Stimulated activated CD4-positive, alpha-beta T cell treated with anti-CD3 and anti-CD28 coated beads, Interleukin-12 subunit alpha, Interleukin-12 subunit beta, amount 100 ng/mL, for 48 hours (primary cell): ENCODE measurements at regions not wholly inside any gene's neighbourhood (a gene's known extent, or its start where the extent isn't known, plus 50 kb on each side); places are given as distances from the start of the nearest gene placed in this dataset.
A peak's percentile ranks its signal among the peaks of the same experiment; 100 is the strongest.
"Not testable (repeated sequence)": the region's sequence is repeated elsewhere in the genome, so short reads cannot be mapped to it uniquely, and the experiment has no call there.

Source experiments
- DNase-seq, 3 donors: peaks; one replicate each; pipeline ENCODE4 v3.0.0-alpha.2; 2020; ENCODE audit warnings: low read depth in 2 of 3, low spot score in 1 of 3

DNA sequence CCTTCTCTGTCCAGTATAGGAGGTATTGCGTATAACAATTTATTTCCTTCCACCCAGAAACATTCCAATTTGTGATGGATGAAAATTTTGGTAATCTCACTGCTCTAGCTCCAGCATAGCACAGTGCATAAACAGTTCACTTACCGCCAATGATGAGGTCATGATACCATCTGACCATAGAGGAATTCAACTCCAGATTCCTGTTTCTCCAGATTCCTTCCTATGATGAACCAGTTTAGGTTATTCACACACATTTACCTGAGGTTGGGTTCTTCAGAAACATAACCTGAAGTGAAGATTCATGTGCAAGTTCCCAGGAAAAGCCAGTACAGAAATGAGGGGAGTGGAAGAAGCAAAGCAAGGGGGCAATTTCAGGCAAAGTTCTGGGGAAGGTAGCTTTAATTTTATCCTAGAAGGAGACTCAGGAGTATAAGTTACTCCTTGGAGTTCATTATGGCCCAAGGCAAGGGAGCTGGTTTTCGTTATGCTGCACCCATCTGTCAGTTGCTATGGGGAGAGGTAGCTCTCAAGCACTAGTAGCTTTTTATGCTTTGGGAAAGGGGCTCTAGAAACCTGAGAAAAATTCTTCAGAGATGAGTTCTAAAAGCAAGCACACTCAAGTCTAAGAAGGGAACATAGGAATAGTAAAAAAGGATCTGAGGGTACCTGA, 121.6 kb downstream of the CASP12 start:
- no peak for DNase-seq

DNA sequence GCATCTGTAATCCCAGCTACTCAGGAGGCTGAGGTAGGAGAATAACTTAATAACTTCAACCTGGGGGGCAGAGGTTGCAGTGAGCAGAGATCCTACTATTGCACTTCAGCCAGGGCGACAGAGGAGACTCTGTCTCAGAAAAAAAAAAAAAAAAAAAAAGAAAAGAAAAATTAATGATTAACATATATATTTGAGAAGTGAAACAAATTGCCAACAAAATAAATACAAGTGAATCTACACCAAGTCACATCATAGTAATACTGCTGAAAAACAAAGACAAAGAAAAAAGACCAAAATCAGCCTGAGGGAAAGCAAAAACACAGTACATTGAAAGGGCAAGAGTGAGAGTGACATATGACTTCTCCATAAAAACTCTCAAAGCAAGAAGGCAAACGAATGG, 123.7 kb downstream of the CASP12 start:
- DNase-seq, result no peak

DNA sequence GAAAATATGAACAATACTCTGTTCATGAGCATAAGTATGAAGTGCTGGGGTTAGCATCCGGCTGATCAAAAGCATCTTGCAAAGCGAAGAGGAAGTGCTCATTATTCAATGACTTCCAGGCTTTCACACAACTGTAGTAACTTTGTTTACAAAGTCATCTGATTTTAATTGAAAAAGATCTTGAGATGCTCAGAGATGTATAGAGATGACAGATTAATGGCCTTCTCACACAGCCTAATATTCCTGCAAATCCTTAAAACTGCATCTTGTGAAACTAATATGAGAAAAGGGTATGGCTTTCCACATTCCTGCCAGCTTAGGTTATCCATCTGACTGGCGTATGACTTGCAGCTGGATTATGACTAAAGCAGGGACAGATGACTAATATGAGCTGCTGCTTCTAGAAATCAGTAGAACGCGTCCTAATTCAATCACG, 125.4 kb downstream of the CASP12 start:
- no peak for DNase-seq

DNA sequence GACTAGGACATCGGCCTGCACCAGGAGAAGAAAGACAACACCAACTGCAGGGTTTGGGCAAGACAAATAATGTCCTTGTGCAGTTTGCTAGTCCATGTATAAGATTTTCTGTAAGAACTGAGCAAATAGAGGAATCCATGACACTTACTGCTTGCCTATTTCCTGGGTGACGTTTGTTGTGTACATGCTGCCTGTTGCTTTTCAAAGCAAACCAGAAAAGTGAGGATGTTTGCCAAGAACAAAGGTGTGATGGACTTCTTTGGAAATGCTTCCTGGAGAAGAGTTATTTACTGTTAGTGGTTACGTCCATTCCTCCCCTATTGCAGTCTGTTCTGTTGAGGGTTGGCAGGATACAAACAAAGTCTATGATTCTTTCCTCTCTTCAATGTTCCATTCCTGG, 126.5 kb downstream of the CASP12 start:
- DNase-seq, result no peak

DNA sequence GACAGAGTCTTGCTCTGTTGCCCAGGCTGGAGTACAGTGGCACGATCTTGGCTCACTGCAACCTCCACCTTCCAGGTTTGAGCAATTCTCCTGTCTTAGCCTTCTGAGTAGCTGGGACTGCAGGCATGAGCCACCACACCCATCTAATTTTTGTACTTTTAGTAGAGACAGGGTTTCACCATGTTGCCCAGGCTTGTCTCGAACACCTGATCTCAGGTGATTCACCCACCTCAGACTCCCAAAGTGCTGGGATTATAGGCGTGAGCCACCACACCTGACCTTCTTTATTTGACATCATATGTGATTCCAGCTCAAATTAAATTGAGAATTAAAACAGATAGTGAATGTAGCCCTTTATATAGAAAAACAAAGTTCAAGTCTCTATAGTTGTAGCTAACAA, 127.2 kb downstream of the CASP12 start:
- DNase-seq, result not testable (repeated sequence)

DNA sequence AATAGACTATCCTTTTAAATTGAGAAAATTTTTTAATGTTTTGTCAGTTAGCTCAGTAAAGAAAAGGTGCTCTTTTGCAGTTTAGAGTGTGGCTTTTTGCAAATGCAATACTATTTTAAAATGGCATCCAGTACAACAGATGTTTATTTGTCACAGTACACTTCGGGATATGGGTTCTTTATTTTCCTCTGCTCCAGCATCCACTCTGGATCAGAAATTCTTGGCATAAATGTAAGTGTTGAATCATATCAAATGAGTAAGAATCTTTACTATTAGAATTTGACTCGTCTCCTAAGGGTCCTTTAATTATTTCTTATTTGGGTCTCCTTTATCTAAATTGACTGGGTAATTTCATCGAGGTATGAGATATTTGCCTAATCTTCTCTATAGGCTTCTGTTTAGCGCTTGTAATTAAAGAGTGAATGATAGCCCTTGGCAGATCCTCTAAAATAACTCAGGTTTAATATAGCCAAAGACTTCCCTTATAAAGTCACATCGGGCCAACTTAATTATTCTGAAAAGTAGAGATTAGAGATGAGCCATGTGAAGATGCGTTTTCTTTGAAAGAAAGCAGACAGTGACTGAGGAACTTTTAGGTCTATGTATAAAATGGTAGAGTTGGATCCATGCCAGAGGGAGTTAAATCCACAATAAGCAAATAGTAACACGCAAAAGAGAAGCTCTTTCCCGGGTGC, 132.7 kb downstream of the CASP12 start:
- DNase-seq, result no peak

DNA sequence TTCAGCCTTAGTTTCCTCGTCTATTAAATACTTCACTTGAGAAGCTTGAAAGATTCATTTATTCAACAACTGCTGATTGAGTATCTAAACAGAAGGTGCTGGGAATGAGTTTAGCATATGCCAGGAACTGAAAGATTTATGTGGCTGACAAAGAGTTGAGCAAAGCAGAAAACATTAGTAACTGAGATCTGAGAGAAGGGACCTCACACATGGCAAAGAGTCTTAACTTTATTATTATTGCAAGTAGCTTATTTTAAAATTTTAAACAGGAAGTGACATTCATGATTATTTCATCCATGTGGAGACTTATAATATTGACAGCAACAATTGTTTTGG, 133.6 kb downstream of the CASP12 start:
- no peak for DNase-seq

DNA sequence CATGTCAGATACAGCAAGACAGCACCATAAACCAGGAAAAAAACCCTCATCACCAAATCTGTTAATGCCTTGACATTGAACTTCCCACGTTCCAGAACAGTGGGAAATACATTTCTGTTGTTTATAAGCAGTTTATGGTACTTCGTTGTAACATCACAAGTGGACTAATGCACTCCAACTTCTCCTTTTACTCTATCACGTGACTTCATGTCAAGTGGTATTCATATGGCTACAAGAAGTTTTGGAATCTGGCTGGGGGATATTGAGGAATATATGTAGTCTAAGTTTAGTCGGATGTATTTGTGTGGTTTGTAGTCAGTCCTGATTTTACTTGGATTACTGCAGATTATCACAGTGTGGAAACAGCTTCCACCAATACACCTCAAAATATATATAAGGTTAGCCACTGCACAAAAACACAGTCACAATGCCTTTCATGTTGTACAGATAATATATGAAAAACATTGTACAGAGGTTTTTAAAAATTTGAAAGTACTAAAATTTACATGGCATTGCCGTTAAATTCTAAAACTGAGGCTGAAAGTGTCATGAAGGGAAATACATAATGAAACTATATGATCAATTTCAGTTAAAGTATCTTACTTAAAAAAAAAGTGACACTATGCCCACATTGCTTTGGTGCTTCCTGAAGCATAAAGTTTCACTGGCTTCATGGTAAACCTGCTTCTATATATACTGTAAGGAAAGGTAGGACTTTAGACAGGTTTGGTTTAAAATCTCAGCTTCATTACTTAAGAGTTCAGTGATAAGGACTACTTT, 134.1 kb downstream of the CASP12 start:
- no peak for DNase-seq

DNA sequence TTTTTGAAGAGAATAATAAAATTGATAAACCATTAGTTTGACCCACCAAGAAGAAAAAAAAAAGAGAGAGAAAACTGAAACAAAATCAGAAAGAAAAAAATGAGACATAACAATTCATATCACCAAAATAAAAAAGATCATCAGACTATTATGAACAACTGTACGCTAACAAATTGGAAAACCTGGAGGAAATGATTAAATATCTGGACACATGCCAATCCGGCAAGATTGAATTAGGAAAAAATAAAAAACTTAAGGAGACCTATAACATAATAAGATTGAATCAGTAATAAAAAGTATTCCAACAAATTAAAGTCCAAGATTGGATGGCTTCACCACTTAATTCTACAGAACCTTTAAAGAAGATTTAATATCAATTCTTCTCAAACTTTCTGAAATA, 136.7 kb downstream of the CASP12 start:
- DNase-seq, result no peak

DNA sequence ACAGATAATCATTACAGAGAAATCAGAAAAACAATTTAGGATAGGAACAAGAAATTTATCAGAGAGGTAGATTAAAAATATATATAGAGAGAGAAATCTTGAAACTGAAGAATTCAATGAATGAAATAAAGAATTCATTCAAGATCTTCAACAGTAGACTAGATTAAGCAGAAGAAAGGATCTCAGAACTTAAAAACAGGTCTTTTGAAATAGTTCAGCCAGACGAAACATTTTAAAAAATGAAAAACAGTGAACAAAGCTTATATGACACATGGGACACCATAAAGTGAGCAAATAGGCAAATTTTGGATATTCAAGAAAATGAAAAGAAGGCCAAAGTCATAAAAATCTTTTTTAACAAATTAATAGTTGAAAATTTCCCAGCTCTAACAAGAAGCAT, 138.8 kb downstream of the CASP12 start:
- no peak for DNase-seq

DNA sequence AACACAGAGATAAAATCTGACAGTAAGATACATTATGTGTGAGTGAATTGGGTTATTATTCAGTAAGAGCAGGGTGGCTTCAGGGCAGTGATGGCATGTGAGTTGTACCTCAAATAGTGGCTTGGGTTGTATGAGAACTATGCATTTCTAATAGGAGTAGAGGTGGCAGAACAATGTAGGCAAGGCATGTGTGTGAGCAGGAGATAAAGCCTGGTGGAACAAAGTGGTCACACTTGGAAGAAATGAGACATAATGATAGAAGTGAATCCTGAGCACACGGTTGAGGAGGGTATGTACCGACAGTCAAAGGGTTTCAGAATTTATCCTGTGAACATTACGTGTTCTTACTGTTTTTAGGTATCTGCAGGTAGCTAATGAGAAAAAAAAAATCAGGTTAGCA, 159.3 kb downstream of the CASP12 start:
- no peak for DNase-seq

DNA sequence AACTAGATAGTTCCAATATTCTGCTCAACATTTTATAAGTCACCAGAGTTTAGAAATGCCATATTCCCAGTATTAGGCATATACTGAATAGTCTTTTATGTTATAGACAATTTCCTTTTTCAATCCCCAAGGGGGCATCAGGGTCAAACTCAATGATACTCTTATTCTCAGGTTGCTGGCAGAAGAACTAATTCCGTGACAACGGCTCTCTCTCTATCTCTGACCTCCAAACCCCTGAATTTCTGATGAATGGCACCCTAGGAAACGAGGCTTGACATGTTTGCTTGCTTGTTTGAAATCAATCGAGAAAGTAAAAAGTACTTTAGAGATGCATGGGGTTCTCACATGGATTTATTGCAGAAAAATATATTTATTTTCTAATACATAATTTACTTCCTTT, 160.1 kb downstream of the CASP12 start:
- no peak for DNase-seq

DNA sequence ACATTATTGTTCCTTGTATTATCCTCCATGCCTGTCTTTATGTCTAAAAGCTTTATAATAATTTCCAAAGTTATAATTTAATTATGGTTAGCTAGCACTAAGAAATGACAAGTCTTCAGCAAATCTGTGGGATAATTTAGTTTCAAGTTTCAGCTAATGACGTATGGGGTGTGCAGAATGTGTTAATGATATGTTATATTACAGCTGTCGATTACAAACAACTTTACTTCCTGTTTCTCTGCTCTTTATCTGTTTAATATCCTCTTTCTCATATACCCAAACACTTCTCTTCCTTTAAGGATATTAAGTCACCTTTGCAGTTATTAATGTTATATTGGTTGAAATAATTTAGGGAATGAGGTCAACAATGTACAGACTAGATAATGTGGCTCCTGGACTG, 161.8 kb downstream of the CASP12 start:
- DNase-seq, result no peak

DNA sequence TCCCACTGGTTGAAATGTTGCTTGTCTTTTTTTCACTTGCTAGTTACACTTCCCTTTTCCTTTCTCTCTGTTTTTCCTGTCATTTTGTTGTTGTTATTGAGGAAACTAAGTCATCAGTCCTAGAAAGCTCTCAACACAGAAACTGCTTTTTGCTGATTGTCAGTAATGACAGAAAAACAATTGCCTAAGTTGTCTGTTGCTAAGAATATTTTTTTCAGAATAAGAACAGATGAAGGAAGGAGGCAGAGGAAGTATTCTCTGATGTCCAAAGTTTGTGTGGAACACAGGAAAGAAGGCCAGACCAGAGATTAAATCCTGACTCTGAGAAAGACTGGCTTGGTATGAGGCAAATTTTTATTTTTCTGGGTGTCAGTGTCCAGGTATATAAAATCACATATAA, 163.3 kb downstream of the CASP12 start:
- no peak for DNase-seq

DNA sequence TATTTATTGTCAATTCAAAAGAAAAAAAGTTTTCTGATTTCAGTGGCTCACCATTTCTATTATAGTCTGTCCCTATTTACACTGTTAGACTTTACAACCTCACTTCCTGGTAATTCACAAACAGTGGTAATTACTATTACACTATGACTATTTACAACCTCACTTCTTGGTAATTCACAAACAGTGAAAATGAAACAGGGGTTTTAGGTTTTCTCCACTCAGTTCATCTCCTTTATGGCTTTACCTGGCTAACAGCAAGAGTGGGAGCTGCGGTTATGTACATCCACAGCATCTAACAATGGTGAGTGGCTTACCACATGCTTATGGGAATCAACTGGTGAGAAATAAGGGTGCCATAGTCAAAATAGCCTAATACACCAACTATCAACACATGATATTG, 166.4 kb downstream of the CASP12 start:
- no peak for DNase-seq

DNA sequence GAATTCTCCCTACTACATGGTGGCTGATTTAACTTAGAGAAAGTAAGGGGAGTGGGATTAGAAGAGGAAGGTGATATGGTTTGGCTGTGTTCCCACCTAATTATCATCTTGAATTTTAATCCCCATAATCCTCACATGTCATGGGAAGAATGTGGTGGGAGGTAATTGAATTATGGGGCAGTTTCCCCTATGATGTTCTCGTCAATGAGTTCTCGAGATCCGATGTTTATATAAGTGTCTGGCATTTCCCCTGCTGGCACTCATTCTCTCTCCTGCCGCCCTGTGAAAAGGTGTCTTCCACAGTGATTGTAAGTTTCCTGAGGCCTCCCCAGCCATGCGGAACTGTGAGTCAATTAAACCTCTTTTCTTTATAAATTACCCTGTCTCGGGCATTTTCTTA, 169.3 kb downstream of the CASP12 start:
- DNase-seq, result no peak

DNA sequence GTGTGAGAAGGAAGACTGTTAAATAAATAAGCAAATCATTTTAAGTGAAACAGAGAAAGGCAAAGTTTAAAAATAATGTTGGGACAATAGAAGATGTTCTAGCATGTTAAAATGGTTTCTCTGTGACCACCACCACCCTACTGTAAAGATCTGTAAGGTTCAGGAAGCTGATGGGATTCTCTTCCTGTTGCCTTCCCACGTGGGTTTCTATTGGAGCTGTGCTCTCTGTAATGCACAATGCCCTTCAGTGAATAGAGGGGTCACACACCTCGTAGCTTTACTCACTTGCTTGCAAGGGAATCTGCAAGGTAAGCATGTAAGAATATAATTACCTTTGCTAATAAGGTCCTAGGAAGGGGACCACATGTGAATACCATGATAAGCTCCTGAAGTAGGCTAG, 170.5 kb downstream of the CASP12 start:
- DNase-seq, result no peak

DNA sequence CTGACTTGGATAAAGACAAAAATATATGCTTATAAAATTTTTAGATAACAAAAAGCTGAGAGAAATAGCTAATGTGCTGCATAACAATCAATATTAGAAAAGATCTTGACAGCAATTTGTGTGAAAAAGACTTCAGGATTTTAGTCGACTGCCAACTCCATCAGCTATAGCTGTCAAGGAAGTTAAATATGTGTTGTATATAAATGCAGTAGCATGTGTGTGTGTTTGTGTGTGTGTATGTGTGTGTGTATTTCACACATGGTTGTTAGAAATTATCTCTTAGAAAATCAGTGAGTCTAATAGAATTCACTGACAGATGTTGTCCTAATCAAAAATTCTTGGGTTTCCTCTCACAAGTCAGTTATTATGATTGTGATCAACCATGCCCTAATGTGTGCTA, 171.2 kb downstream of the CASP12 start:
- no peak for DNase-seq

DNA sequence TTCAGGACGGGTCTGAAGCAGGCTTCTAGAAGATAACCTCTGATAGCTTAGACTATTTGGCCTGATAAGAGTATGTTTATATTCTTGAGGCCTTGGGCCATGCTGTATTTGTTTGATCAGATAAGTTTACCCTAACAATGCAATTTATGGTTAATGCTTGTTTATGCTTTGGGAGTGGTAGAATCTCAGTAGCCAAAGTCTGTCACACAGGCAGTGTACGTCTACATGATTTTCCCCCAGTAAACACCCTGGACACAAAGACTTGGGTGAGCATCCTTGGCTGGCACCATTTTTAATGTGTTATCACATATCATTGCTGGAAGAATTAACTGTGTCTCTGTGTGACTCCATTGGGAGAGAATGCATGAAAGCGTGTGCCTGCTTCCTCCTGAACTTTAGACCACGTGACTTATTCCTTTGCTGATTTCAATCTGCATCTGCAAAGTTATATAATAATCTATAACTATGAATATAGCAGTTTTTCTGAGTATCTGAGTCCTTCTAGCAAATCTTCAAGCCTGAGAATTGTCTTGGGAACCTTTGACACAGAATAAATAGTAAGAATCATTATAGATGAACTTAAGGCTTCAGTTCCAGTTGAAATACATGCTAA, 172.4 kb downstream of the CASP12 start:
- no peak for DNase-seq

DNA sequence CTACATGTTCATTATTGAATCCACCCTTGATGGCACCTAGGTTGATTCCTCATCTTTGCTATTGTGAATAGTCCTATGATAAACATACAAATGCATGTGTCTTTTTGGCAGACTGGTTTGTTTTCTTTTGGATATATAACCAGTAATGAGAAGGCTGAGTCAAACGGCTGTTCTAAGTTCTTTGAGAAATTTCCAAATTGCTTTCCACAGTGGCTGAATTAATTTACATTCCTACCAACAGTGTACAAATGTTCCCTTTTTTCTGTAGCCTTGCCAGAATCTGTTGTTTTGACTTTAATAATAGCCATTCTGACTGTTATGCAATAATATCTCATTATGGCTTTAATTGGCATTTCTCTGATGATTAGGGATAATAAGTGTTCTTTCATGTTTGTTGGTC, 184.9 kb downstream of the CASP12 start:
- DNase-seq, result no peak

DNA sequence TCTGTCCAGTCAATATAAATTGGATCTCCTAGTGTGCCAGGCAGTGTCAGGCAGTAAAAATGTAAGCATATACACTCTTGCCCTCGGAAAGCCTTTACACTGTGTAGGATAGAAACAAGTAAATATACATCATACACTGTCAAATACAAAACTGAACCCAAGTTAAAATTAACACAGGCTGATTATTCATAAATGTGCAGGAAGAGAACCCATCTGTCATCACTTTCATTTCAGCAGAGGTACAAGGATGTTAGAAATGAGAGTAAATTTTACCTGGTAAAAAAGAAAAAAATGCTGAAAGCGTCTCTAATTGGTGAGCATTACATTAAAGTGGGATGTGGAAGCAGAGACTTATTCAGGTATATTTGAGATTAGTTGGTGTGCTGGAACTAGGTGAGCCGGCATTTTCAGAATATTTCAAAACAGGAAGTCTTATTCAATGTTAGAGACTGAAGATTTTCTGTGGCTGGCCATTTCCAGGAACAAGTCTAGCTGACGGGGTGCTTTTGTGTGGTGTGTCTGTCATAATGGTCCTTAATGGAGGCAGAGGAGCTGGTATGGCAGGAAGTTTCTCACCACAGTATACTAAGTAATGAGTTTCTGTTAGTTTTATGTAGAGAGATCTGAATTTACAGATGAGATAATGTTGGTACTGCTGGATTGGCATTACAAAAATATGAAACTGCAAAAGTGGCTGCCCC, 192.6 kb downstream of the CASP12 start:
- DNase-seq, result peak; percentile 53 to 64 (median 62)
